BJ (cell line): ENCODE measurements at regions not wholly inside any gene's neighbourhood (a gene's known extent, or its start where the extent isn't known, plus 50 kb on each side); places are given as distances from the start of the nearest gene placed in this dataset.
"Not testable (repeated sequence)": the region's sequence is repeated elsewhere in the genome, so short reads cannot be mapped to it uniquely, and the experiment has no call there.

Experiments used
- CTCF ChIA-PET: fragments of 350-600 bp; formaldehyde crosslinking; extraction: SDS; loops from one replicate; lab custom pipeline; 2021; ENCODE audit warnings: antibody characterized with exemption, inconsistent platforms; lab: Yijun Ruan, JAX
- POLR2A ChIA-PET: fragments of 300-600 bp; sonication (Branson Sonifier 250); formaldehyde crosslinking; extraction: SDS; loops from one replicate; lab custom pipeline; 2021; ENCODE audit warnings: antibody characterized with exemption; lab: Charles Lee
- DNase-seq: peaks from one replicate; pipeline ENCODE4 v3.0.0-alpha.2; 2011; ENCODE audit warnings: low read depth
- H3K27me3 ChIP-seq: 2 replicates; pipeline ENCODE4 v1.6.0; 2011; ENCODE audit warnings: low read length; ENCODE audit not compliant: control insufficient read depth, insufficient read depth
- H3K36me3 ChIP-seq: 2 replicates; pipeline ENCODE4 v1.5.1; 2011; ENCODE audit warnings: low read length; ENCODE audit not compliant: control insufficient read depth, insufficient read depth
- H3K4me3 ChIP-seq: 2 replicates; pipeline ENCODE4 v1.5.1; 2011; ENCODE audit warnings: low read depth, mild to moderate bottlenecking, control low read depth, low read length
- TF ChIP-seq, protein P1 (sequence below): IDR thresholded peaks from 2 replicates; pipeline ENCODE4 v1.5.1; 2011; ENCODE audit warnings: low read depth, mild to moderate bottlenecking, control low read depth, inconsistent platforms, low read length, moderate library complexity; ENCODE audit not compliant: insufficient read depth

DNA sequence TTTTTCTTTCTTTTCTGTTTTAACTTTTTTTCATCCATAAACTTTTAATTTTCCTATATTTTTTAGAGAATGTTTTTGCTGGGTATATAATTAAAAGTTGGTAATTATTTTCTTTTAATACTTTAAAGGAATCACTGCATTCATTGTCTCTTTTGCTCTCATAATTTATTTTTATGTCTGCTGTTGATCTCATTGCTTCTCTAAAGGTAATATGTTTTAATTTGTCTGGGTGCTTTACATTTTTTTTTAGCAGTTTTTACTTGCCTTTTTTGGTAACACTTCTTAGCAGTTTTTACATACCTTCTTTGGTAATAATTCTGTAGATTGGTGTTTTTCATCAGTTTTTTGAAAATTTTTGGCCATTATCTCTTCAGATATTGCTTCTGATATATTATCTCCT lies 89.4 kb upstream of the BMAL1 start:
- H3K36me3 ChIP-seq: no peaks in the 10 kb centered on the region
- DNase-seq: no peak
- TF ChIP-seq, protein P1, sequence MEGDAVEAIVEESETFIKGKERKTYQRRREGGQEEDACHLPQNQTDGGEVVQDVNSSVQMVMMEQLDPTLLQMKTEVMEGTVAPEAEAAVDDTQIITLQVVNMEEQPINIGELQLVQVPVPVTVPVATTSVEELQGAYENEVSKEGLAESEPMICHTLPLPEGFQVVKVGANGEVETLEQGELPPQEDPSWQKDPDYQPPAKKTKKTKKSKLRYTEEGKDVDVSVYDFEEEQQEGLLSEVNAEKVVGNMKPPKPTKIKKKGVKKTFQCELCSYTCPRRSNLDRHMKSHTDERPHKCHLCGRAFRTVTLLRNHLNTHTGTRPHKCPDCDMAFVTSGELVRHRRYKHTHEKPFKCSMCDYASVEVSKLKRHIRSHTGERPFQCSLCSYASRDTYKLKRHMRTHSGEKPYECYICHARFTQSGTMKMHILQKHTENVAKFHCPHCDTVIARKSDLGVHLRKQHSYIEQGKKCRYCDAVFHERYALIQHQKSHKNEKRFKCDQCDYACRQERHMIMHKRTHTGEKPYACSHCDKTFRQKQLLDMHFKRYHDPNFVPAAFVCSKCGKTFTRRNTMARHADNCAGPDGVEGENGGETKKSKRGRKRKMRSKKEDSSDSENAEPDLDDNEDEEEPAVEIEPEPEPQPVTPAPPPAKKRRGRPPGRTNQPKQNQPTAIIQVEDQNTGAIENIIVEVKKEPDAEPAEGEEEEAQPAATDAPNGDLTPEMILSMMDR: no peak
- POLR2A ChIA-PET: no interaction called here
- peaks cover 2% of the 10 kb centered on the region; the same call in 1 of the 2 replicates for H3K27me3 ChIP-seq
- CTCF ChIA-PET: no interaction called here
- no peak overlapping the region for H3K4me3 ChIP-seq

DNA sequence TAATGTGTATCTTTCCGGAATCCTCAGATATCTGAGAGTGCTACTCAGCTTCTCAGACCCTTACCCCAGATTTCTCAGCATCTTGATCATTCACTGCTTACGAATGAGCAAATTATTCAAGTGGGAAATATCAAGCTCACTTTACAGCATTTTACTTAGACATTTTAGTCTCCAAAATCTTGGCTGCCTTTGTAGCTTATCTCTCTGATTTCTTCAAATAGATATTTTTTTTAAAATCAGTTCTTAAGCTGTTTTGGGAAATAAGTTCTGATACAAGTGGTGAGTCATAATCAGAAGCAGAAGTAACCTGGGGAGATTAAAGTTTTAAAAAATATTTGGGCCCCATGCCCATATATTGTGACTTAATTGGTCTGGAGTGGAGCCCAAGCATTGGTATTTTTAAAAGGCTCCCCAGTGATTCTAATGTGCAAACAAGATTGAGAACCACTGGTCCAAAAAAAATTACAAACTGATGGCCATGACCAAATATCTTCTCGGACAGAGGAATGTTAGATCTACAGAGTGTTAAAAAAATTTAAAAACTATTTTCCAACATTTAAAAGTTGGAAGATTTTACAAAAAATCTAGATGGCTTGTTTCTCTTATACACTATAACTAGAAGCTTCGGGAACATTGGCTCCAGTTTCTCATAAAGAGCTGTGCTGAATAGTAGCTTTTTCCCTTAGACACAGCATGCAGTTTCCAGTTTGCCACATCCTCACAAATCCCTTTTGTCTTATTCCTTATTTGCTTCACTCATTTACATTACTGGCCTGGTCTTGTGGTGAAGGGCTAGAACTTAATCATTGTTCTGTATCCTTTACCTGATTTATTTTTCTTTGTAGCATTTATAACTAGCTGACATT lies 87.8 kb upstream of the BMAL1 start:
- Histone ChIP-seq H3K27me3 (peaks cover 2% of the 10 kb centered on the region; the same call in 1 of the 2 replicates), H3K4me3 (no peak overlapping the region), H3K36me3 (no peaks in the 10 kb centered on the region)
- ChIA-PET CTCF (interaction anchor here (1.2 to 2.3 kb wide), 3 partner anchors 15 to 154 kb away, joined by 3 to 8 read pairs (median 5); no protein-coding TSS in a partner anchor), POLR2A (no interaction called here)
- DNase-seq: no peak
- TF ChIP-seq, protein P1: no peak

DNA sequence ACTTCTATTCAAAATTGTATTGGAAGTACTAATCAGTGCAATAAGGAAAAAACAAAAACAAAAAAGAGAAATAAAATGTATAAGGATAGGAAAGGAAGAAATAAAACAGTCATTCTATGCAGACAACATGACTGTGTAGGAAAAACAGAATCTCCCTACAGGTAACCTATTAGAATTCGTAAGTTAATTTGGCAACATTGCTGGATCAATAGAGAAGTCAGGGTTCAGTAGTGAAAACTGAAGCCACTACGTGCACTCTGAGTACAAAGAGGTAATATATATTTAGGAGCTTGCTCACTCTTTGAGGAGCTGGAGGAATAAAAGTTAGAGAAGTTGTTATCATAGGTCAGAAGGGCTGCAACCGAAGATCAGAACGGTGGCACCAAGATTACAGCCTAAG lies 84.0 kb upstream of the BMAL1 start:
- Histone ChIP-seq H3K27me3 (no peaks in the 10 kb centered on the region; the same call in 1 of the 2 replicates), H3K4me3 (no peak overlapping the region), H3K36me3 (no peaks in the 10 kb centered on the region)
- DNase-seq: no peak
- ChIA-PET POLR2A (no interaction called here), CTCF (interaction anchor here (0.8 kb wide), 1 partner anchor 142 kb away, joined by 3 read pairs; no protein-coding TSS in a partner anchor)
- TF ChIP-seq, protein P1: no peak

DNA sequence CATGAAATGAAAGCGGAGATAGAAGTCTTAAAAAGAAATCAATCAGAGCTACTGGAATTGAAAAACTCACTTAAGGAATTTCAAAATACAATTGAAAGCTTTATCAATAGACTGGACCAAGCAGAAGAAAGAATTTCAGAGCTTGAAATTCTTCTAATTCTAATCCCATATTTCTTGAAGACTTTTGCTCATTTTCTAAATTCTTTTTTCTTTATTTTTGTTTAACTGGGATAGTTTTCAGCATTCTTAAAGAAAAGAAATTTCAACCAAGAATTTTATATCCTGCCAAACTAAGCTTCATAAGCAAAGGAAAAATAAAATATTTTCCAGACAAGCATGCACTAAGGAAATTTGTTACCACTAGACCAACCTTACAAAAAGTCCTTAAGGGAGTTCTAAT lies 80.2 kb upstream of the BMAL1 start:
- CTCF ChIA-PET: interaction anchor here (0.7 to 1.2 kb wide), 2 partner anchors 9 to 62 kb away, joined by 3 read pairs; no protein-coding TSS in a partner anchor
- POLR2A ChIA-PET, DNase-seq, H3K36me3 ChIP-seq, H3K4me3 ChIP-seq, H3K27me3 ChIP-seq: not testable (repeated sequence)

DNA sequence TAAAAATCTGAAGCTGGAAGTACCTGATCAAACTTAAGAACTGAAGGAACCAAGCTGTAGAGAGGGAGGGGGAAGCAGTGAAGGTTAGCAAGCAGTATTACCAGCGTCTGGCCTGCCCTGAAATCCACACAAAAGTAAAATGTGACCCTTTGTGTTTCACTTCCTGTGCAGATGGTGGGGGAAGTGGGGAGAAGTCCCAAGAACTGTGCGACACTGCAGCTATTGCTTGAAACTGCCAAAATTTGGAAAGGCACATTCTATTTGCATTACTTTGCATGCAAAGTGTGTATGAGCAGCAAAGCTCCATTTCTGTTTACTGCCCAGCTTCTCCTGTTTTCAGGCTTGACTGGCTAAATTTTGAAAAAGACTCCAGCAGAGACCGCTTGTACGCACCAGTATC lies 72.1 kb upstream of the BMAL1 start:
- TF ChIP-seq, protein P1: no peak
- no peak for DNase-seq
- H3K36me3 ChIP-seq: no peaks in the 10 kb centered on the region
- POLR2A ChIA-PET: no interaction called here
- CTCF ChIA-PET: interaction anchor here (0.7 to 7.4 kb wide), 3 partner anchors 140 to 1042 kb away, joined by 3 to 95 read pairs (median 3); no protein-coding TSS in a partner anchor
- no peak overlapping the region for H3K4me3 ChIP-seq
- H3K27me3 ChIP-seq: no peaks in the 10 kb centered on the region
